Loucy (cell line): ENCODE measurements at regions not wholly inside any gene's neighbourhood (a gene's known extent, or its start where the extent isn't known, plus 50 kb on each side); places are given as distances from the start of the nearest gene placed in this dataset.

Experiments used
- CTCF ChIP-seq: fragments of 200-600 bp; sonication (generic); conservative IDR thresholded peaks from 2 replicates; pipeline ENCODE4 v1.5.1; 2014; ENCODE audit warnings: mild to moderate bottlenecking, antibody characterized with exemption, low read length
- EZH2phosphoT487 ChIP-seq: fragments of 200-600 bp; IDR thresholded peaks from 2 replicates; pipeline ENCODE4 v1.6.1; 2018; ENCODE audit warnings: antibody characterized with exemption, mild to moderate bottlenecking, moderate library complexity, borderline replicate concordance

- TF ChIP-seq CTCF (no peak), EZH2phosphoT487 (no peak)
Measured at GRCh38 chr5:10017786-10018185, 231.9 kb downstream of the ATPSCKMT start.
